Panc1 (cell line): ENCODE measurements at regions not wholly inside any gene's neighbourhood (a gene's known extent, or its start where the extent isn't known, plus 50 kb on each side); places are given as distances from the start of the nearest gene placed in this dataset.

Experiments used
- ATAC-seq: fragments of 200-7000 bp; cut with Tn5 transposase; 2 replicates; pipeline ENCODE4 v1.9.1; 2020; ENCODE audit warnings: mild to moderate bottlenecking, moderate library complexity
- BruUV-seq: library from RNA; stranded (reverse); fragments of 400-500 nt; replicated peaks from 2 replicates; lab custom pipeline; 2021; lab: Mats Ljungman, UMichigan
- CTCF ChIA-PET: fragments of 300-600 bp; sonication (Branson Sonifier 250); formaldehyde crosslinking; loops from one replicate; lab custom pipeline; 2022; ENCODE audit warnings: antibody characterized with exemption; lab: Charles Lee
- POLR2A ChIA-PET: fragments of 300-600 bp; sonication (Branson Sonifier 250); formaldehyde crosslinking; loops from one replicate; lab custom pipeline; 2022; ENCODE audit warnings: antibody characterized with exemption; lab: Charles Lee
- DNase-seq: peaks from one replicate; pipeline ENCODE4 v3.0.0-alpha.2; 2010; ENCODE audit warnings: low read depth, low spot score
- H3K27ac ChIP-seq: 2 replicates; pipeline ENCODE4 v1.5.1; 2011; ENCODE audit warnings: mild to moderate bottlenecking, low read length, inconsistent platforms
- H3K27me3 ChIP-seq: fragments of 200-500 bp; sonication (Bioruptor generic); 2 replicates; pipeline ENCODE4 v1.6.0; 2014; ENCODE audit warnings: low read length, inconsistent platforms; ENCODE audit not compliant: control insufficient read depth, insufficient read depth
- H3K36me3 ChIP-seq: fragments of 200-500 bp; sonication (Bioruptor generic); 2 replicates; pipeline ENCODE4 v1.5.1; 2014; ENCODE audit warnings: inconsistent platforms, mild to moderate bottlenecking, low read length, moderate library complexity; ENCODE audit not compliant: control insufficient read depth, insufficient read depth
- H3K4me1 ChIP-seq: 2 replicates; pipeline ENCODE4 v1.5.1; 2011; ENCODE audit warnings: inconsistent platforms, mild to moderate bottlenecking, low read length, moderate library complexity; ENCODE audit not compliant: control insufficient read depth, insufficient read depth
- H3K4me3 ChIP-seq, 2 experiments: 2 replicates each; pipeline ENCODE4 v1.5.1; 2011 to 2012; ENCODE audit warnings: low read depth in 2 of 2, low read length in 2 of 2, mild to moderate bottlenecking in 2 of 2, inconsistent platforms in 1 of 2, moderate library complexity in 1 of 2
- H3K9me3 ChIP-seq: fragments of 200-500 bp; sonication (Bioruptor generic); 2 replicates; pipeline ENCODE4 v1.5.1; 2014; ENCODE audit warnings: low read depth, mild to moderate bottlenecking, inconsistent platforms, low read length, moderate library complexity; ENCODE audit not compliant: control insufficient read depth, insufficient read depth
- CTCF ChIP-seq: fragments of 450-650 bp; IDR thresholded peaks from 2 replicates; pipeline ENCODE4 v1.5.1; 2017; ENCODE audit warnings: mild to moderate bottlenecking
- POLR2AphosphoS5 ChIP-seq: IDR thresholded peaks from 2 replicates; pipeline ENCODE4 v1.6.1; 2012; ENCODE audit warnings: mild to moderate bottlenecking, low read depth, low read length, moderate library complexity
- REST ChIP-seq, 2 experiments: IDR thresholded peaks; 2 replicates each; pipeline ENCODE4 v1.6.1; 2011 to 2012; ENCODE audit warnings: low read depth in 2 of 2, control low read depth in 1 of 2, low read length in 1 of 2, mild to moderate bottlenecking in 1 of 2, moderate library complexity in 1 of 2; ENCODE audit not compliant: insufficient read depth in 1 of 2
- SIN3A ChIP-seq: IDR thresholded peaks from 2 replicates; pipeline ENCODE4 v1.6.1; 2012; ENCODE audit warnings: low read depth, mild to moderate bottlenecking, low read length, moderate library complexity, borderline replicate concordance; ENCODE audit not compliant: insufficient read depth
- TCF7L2 ChIP-seq: IDR thresholded peaks from 2 replicates; pipeline ENCODE4 v1.6.1; 2011; ENCODE audit warnings: mild to moderate bottlenecking, low read depth, low read length, inconsistent platforms
- in situ Hi-C: cut with HindIII; loops from 2 replicates; pipeline ENCODE4 v1.10.0; 2016; ENCODE audit warnings: low sequenced_read_pairs, low pct_unique_long_range_greater_than_20kb
- intact Hi-C: fragments of 100-400 bp; cut with micrococcal nuclease; formaldehyde crosslinking; loops from one replicate; pipeline ENCODE4 v1.10.0; 2022; ENCODE audit not compliant: unreplicated experiment

- BruUV-seq, result no TSS peak
- ATAC-seq, result no peak
- Histone ChIP-seq H3K27me3 (no peaks in the 10 kb centered on the region), H3K4me3 (no peak overlapping the region), H3K36me3 (no peaks in the 10 kb centered on the region), H3K4me1 (no peaks in the 10 kb centered on the region), H3K9me3 (no peaks in the 10 kb centered on the region), H3K27ac (no peak overlapping the region)
- TF ChIP-seq SIN3A (no peak), POLR2AphosphoS5 (no peak), CTCF (no peak), REST (IDR thresholded peaks at IDR 0.05; ENCODE audit: insufficient read depth in 1 of 2, low read depth in 2 of 2, low read length in 1 of 2) (no peak), TCF7L2 (no peak)
- DNase-seq, result no peak
- POLR2A ChIA-PET, result interaction anchor here (0.5 kb wide), 1 partner anchor 20 kb away, joined by 3 read pairs; no protein-coding TSS in a partner anchor
- in situ Hi-C loops, result no loop called here
- intact Hi-C loops, result no loop called here
- CTCF ChIA-PET, result no interaction called here
Observed at GRCh38 chr12:87815771-87816585, 213.2 kb downstream of the C12orf50 start.

GRCh38 chr12:87814625-87815024 is 214.6 kb downstream of the C12orf50 start:
- no peak for ATAC-seq
- in situ Hi-C loops (no loop called here), intact Hi-C loops (no loop called here)
- H3K27ac ChIP-seq, result no peak overlapping the region
- no peaks in the 10 kb centered on the region for H3K36me3 ChIP-seq
- H3K27me3 ChIP-seq, result no peaks in the 10 kb centered on the region
- TF ChIP-seq POLR2AphosphoS5 (no peak), CTCF (no peak), TCF7L2 (no peak), SIN3A (no peak), REST (IDR thresholded peaks at IDR 0.05; ENCODE audit: insufficient read depth in 1 of 2, low read depth in 2 of 2, low read length in 1 of 2) (no peak)
- BruUV-seq, result no TSS peak
- no peak for DNase-seq
- H3K9me3 ChIP-seq, result no peaks in the 10 kb centered on the region
- CTCF ChIA-PET, result interaction anchor here (0.6 kb wide), 1 partner anchor 511 kb away, joined by 4 read pairs; no protein-coding TSS in a partner anchor
- H3K4me3 ChIP-seq, result no peak overlapping the region
- POLR2A ChIA-PET, result no interaction called here
- H3K4me1 ChIP-seq, result no peaks in the 10 kb centered on the region
